NAMALWA (cell line): ENCODE measurements at regions not wholly inside any gene's neighbourhood (a gene's known extent, or its start where the extent isn't known, plus 50 kb on each side); places are given as distances from the start of the nearest gene placed in this dataset.
"Not testable (repeated sequence)": the region's sequence is repeated elsewhere in the genome, so short reads cannot be mapped to it uniquely, and the experiment has no call there.

Experiments used
- DNase-seq: peaks from one replicate; pipeline ENCODE4 v3.0.0-alpha.2; 2015; ENCODE audit warnings: low spot score

- DNase-seq: no peak
These were observed 90.6 kb downstream of the MRPL14 start for GRCh38 chr6:44036699-44037101.

GRCh38 chr6:44036196-44036595 lies 91.1 kb downstream of the MRPL14 start:
- no peak for DNase-seq

- no peak for DNase-seq
These were observed 91.6 kb downstream of the MRPL14 start for GRCh38 chr6:44035621-44036020.

- DNase-seq: no peak
These were observed 92.3 kb downstream of the MRPL14 start for GRCh38 chr6:44034931-44035345.

- no peak for DNase-seq
These were observed 92.8 kb downstream of the MRPL14 start for GRCh38 chr6:44034391-44034861.

- DNase-seq: no peak
These were observed 96.3 kb downstream of the MRPL14 start for GRCh38 chr6:44030812-44031454.

GRCh38 chr6:44029444-44030185 lies 97.6 kb downstream of the MRPL14 start:
- DNase-seq: no peak

- DNase-seq: no peak
These were observed 98.4 kb downstream of the MRPL14 start for GRCh38 chr6:44028789-44029310.

- DNase-seq: no peak
These were observed 102.0 kb downstream of the MRPL14 start for GRCh38 chr6:44025226-44025625.

- DNase-seq: no peak
These were observed 102.6 kb downstream of the MRPL14 start for GRCh38 chr6:44024574-44025219.

GRCh38 chr6:44023586-44024454 lies 103.4 kb downstream of the MRPL14 start:
- no peak for DNase-seq

- no peak for DNase-seq
These were observed 104.4 kb downstream of the MRPL14 start for GRCh38 chr6:44022671-44023352.

GRCh38 chr6:44022296-44022661 lies 105.0 kb downstream of the MRPL14 start:
- DNase-seq: no peak

GRCh38 chr6:44021589-44022295 lies 105.5 kb downstream of the MRPL14 start:
- DNase-seq: no peak

GRCh38 chr6:44020664-44021425 lies 106.4 kb downstream of the MRPL14 start:
- no peak for DNase-seq

- DNase-seq: no peak
These were observed 107.1 kb downstream of the MRPL14 start for GRCh38 chr6:44020148-44020547.

GRCh38 chr6:44017307-44017706 lies 109.9 kb downstream of the MRPL14 start:
- not testable (repeated sequence) for DNase-seq

GRCh38 chr6:44016131-44016870 lies 111.0 kb downstream of the MRPL14 start:
- DNase-seq: no peak

GRCh38 chr6:44012078-44012493 lies 115.2 kb downstream of the MRPL14 start:
- DNase-seq: no peak
